ENCODE measurements at regions not wholly inside any gene's neighbourhood (a gene's known extent, or its start where the extent isn't known, plus 50 kb on each side); places are given as distances from the start of the nearest gene placed in this dataset.

GRCh38 chr1:29451368-29451892, 215.1 kb downstream of the PTPRU start:
- no peak for DNase-seq (ENCODE audit: low read depth in 3 of 3, low spot score in 2 of 3)

GRCh38 chr1:29450591-29450990, 214.3 kb downstream of the PTPRU start:
- DNase-seq (ENCODE audit: low read depth in 3 of 3, low spot score in 2 of 3) = no peak

- DNase-seq (ENCODE audit: low read depth in 3 of 3, low spot score in 2 of 3) = no peak
Measured at GRCh38 chr1:29448456-29449235, 212.3 kb downstream of the PTPRU start.

GRCh38 chr1:29447368-29447767, 211.0 kb downstream of the PTPRU start:
- no peak for DNase-seq (ENCODE audit: low read depth in 3 of 3, low spot score in 2 of 3)

- DNase-seq (ENCODE audit: low read depth in 3 of 3, low spot score in 2 of 3) = no peak
Measured at GRCh38 chr1:29444782-29445729, 208.7 kb downstream of the PTPRU start.

GRCh38 chr1:29444081-29444715, 207.9 kb downstream of the PTPRU start:
- DNase-seq (ENCODE audit: low read depth in 3 of 3, low spot score in 2 of 3) = no peak

GRCh38 chr1:29441916-29442668, 205.8 kb downstream of the PTPRU start:
- no peak for DNase-seq (ENCODE audit: low read depth in 3 of 3, low spot score in 2 of 3)

- no peak for DNase-seq (ENCODE audit: low read depth in 3 of 3, low spot score in 2 of 3)
Measured at GRCh38 chr1:29439615-29440014, 203.3 kb downstream of the PTPRU start.

GRCh38 chr1:29438991-29439390, 202.7 kb downstream of the PTPRU start:
- no peak for DNase-seq (ENCODE audit: low read depth in 3 of 3, low spot score in 2 of 3)

- no peak for DNase-seq (ENCODE audit: low read depth in 3 of 3, low spot score in 2 of 3)
Measured at GRCh38 chr1:29437946-29438345, 201.6 kb downstream of the PTPRU start.

GRCh38 chr1:29436181-29436785, 200.0 kb downstream of the PTPRU start:
- no peak for DNase-seq (ENCODE audit: low read depth in 3 of 3, low spot score in 2 of 3)

GRCh38 chr1:29433830-29434229, 197.5 kb downstream of the PTPRU start:
- no peak for DNase-seq (ENCODE audit: low read depth in 3 of 3, low spot score in 2 of 3)

GRCh38 chr1:29431138-29431537, 194.8 kb downstream of the PTPRU start:
- DNase-seq (ENCODE audit: low read depth in 3 of 3, low spot score in 2 of 3) = no peak

- no peak for DNase-seq (ENCODE audit: low read depth in 3 of 3, low spot score in 2 of 3)
Measured at GRCh38 chr1:29429656-29430055, 193.3 kb downstream of the PTPRU start.

- no peak for DNase-seq (ENCODE audit: low read depth in 3 of 3, low spot score in 2 of 3)
Measured at GRCh38 chr1:29428997-29429396, 192.7 kb downstream of the PTPRU start.

GRCh38 chr1:29428280-29428615, 191.9 kb downstream of the PTPRU start:
- no peak for DNase-seq (ENCODE audit: low read depth in 3 of 3, low spot score in 2 of 3)

- no peak for DNase-seq (ENCODE audit: low read depth in 3 of 3, low spot score in 2 of 3)
Measured at GRCh38 chr1:29427614-29428279, 191.4 kb downstream of the PTPRU start.

- DNase-seq (ENCODE audit: low read depth in 3 of 3, low spot score in 2 of 3) = no peak
Measured at GRCh38 chr1:29426701-29427279, 190.5 kb downstream of the PTPRU start.

GRCh38 chr1:29425631-29426030, 189.3 kb downstream of the PTPRU start:
- no peak for DNase-seq (ENCODE audit: low read depth in 3 of 3, low spot score in 2 of 3)
